LNCAP (cell line): ENCODE measurements at regions not wholly inside any gene's neighbourhood (a gene's known extent, or its start where the extent isn't known, plus 50 kb on each side); places are given as distances from the start of the nearest gene placed in this dataset.

Experiments
- TF ChIP-seq, protein P1 (sequence below): fragments of 450-650 bp; IDR thresholded peaks from 2 replicates; pipeline ENCODE4 v1.5.1; 2017; ENCODE audit warnings: mild to moderate bottlenecking

DNA sequence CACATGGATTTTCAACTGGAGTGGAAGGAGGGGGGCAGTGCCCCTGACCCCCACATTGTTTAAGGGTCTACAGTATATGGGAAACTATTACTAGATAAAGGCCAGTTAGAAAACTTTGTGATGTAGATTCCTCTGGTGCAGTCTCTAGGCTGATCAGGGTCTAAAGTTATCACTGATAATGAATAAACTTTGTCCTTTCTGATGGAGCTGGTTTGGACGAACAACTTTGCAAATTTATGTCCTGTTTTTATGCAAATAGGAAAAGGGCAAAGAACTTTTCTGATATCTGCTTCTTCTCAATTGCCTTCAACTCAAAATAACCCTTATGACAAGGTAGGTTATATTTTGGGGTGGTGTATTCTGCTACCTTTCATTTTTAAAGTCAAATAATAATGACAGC lies 829.2 kb upstream of the ACVR2A start:
- TF ChIP-seq, protein P1, sequence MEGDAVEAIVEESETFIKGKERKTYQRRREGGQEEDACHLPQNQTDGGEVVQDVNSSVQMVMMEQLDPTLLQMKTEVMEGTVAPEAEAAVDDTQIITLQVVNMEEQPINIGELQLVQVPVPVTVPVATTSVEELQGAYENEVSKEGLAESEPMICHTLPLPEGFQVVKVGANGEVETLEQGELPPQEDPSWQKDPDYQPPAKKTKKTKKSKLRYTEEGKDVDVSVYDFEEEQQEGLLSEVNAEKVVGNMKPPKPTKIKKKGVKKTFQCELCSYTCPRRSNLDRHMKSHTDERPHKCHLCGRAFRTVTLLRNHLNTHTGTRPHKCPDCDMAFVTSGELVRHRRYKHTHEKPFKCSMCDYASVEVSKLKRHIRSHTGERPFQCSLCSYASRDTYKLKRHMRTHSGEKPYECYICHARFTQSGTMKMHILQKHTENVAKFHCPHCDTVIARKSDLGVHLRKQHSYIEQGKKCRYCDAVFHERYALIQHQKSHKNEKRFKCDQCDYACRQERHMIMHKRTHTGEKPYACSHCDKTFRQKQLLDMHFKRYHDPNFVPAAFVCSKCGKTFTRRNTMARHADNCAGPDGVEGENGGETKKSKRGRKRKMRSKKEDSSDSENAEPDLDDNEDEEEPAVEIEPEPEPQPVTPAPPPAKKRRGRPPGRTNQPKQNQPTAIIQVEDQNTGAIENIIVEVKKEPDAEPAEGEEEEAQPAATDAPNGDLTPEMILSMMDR = no peak

DNA sequence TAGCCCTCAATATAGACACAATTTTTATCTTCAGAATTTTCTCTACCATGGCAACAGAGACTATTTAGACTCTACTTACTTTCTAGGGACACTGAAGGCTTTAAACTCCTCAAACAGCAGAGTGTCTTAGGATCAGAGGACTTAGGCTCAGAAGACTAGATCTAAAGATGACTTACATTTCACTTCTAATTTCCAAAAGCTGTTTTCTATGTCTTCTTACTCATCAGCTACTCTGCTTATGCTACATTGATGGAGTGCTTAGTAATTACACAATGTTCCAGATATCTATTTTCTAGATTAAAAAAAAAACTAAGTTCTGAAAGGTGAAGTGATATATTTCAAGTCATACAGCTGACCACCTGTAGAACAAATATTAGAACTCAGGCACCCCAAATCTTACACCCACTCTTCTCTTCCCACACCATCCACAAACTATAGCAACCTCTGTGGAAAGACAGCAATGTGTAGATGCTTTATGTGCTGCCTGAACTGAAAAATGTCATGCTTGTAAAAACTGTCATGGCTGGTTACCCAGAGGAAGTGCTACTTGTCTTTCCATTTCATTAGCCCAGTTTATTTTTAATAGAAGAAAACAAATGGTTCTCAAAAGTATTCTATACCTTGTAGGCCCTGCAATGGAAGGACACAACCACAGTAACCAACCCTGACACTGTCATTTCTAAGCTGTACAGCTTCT lies 831.0 kb upstream of the ACVR2A start:
- TF ChIP-seq, protein P1 = no peak

DNA sequence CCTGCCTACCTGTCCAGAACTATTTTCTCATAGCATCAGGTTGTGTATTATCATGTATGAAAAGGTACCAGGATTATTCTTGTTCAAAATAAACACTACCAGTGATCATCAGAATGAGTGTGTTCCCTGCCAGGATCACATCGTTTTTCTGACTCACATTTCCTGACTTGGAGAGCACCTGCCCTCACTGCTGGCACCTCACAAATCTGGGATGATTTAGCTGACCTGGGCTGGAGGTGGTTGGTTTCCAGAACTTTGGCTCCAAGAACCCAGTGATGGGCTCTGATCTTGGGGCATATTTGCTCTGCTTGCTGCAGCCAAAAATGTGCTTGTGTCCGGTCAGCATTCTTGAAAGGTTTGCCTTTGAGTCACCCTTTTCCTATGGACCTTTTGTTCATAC lies 836.3 kb upstream of the ACVR2A start:
- TF ChIP-seq, protein P1 = no peak

DNA sequence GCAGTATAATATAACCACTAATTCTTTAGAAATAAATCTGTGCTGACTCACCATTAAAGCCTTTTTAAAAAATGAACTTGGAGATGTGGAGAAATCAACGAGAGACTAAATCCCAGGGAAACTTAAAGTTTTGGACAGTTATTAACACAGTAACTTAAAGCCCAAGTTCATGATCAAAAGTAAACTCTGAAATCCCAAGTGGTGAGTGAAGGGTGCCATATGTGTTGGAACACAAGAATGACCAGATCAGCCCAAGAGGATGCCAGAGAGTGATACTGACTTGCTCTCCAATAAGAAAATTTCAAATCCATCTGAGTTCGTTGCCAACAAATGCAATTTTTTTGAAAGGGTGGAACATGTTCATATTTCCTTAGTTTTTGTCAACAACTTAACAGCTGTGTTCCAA lies 838.1 kb upstream of the ACVR2A start:
- TF ChIP-seq, protein P1 = no peak

DNA sequence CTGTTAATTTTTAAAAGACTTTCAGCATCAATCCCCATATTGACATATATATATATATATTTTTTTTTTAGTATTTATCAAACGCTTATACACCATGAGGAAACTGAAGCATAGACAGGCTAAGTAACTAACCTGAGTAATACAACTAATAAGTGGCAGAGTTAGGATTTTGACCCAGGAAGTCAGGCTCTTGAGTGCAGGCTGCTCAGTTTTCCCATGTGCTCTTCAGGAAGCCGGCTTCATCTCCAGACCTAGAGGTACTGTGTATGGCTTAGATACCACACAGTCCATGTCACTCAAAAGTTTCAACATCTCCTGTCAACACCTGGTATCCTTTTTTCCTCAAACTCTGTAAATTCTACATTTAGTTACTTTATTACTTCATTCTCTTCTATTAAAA lies 841.7 kb upstream of the ACVR2A start:
- TF ChIP-seq, protein P1 = no peak

DNA sequence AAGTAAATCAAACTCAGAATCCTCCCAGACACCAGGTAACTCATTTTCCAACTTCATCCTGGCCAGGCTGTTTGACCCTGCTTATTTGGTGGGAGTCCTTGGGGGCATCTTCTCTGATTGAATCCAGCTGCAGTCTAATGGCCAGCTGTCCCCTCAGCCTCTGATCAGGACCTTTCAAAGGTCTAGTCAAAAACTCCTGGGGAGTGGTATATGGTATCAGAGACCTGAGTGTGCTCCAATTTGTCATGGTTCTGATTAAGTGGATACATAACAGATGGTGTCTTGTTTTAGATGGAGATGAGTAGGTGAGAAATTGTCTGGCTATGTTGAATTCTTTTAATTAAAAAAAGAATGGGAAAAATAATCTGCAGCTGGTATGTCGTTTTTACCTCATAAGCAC lies 842.6 kb upstream of the ACVR2A start:
- TF ChIP-seq, protein P1 = no peak

DNA sequence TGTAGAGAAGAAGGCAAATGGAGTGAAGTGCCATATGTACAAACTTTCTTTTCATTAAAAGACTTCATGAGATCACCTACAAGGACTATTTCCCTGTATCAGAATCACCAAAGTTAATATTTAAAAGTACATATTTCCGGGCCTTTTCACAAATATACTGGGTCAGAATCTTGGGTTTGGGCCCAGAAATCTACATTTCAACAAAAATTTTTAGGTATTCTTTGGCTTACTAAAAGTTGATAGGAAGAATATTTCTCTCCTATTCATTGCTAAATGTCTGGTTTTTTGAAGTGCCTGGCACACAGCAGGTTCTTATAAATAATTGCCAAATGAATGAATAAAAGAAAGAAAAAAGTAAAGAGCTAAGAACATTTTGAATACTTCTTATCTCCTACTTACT lies 843.8 kb upstream of the ACVR2A start:
- TF ChIP-seq, protein P1 = no peak

DNA sequence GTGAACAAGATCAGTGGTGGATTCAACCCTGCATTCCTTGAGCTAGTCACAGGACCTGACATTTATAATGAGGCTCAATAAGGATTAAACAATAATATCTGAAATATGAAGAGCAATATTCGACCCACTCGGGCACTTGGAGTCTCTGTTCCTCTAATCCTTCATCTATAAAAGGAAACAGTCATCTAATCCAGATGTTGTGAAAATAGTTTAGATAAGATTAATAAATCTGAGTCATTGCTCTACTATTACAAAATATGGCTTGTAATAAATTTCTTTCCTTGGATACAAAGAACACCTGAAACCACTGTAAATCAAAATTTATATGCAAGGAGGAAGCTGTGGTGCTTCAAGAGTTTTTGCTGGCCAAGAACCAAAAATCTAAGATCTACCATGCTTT lies 846.9 kb upstream of the ACVR2A start:
- TF ChIP-seq, protein P1 = no peak
